ENCODE measurements at regions not wholly inside any gene's neighbourhood (a gene's known extent, or its start where the extent isn't known, plus 50 kb on each side); places are given as distances from the start of the nearest gene placed in this dataset.

- TF ChIP-seq SMAD3 (CRISPR knock-in tag; IDR thresholded peaks at IDR 0.05; ENCODE audit: borderline replicate concordance), result no peak
- TF ChIP-seq NR1H2 (CRISPR knock-in tag; IDR thresholded peaks at IDR 0.05), result no peak
- no peak for TF ChIP-seq JUN (CRISPR knock-in tag; IDR thresholded peaks at IDR 0.05)
- TF ChIP-seq TCF7 (CRISPR knock-in tag; IDR thresholded peaks at IDR 0.05; ENCODE audit: low read depth), result no peak
- no peak for TF ChIP-seq CTCF (IDR thresholded peaks at IDR 0.05)
- no peak for TF ChIP-seq SMAD4 (CRISPR knock-in tag; IDR thresholded peaks at IDR 0.05)
- TF ChIP-seq ATF6 (CRISPR knock-in tag; IDR thresholded peaks at IDR 0.05), result no peak
Observed at GRCh38 chr12:14262771-14263511, 102.5 kb upstream of the ATF7IP start.
